ENCODE measurements at regions not wholly inside any gene's neighbourhood (a gene's known extent, or its start where the extent isn't known, plus 50 kb on each side); places are given as distances from the start of the nearest gene placed in this dataset.
"Not testable (repeated sequence)": the region's sequence is repeated elsewhere in the genome, so short reads cannot be mapped to it uniquely, and the experiment has no call there.

- DNase-seq (no peak), ATAC-seq (ENCODE audit: insufficient read depth, low read depth) (no peak)
- Histone ChIP-seq H3K27ac (ENCODE audit: low read length) (no peak overlapping the region), H3K27me3 (ENCODE audit: insufficient read depth, low read length, poor library complexity) (no peaks in the 10 kb centered on the region), H3K9me3 (ENCODE audit: insufficient read depth, low read length, severe bottlenecking) (no peaks in the 10 kb centered on the region), H3K36me3 (ENCODE audit: insufficient read depth, low read length) (no peaks in the 10 kb centered on the region), H4K20me1 (ENCODE audit: insufficient read depth, low read length) (no peaks in the 10 kb centered on the region), H3K4me2 (ENCODE audit: insufficient read depth, low read length) (no peak overlapping the region), H3K4me3 (ENCODE audit: low read depth in 1 of 2, low read length in 2 of 2) (no peak overlapping the region), H3K79me2 (ENCODE audit: insufficient read depth, low read length) (no peaks in the 10 kb centered on the region), H2AFZ (ENCODE audit: low read depth, low read length) (no peak overlapping the region), H3K4me1 (ENCODE audit: insufficient read depth, low read length) (no peaks in the 10 kb centered on the region), H3K9ac (ENCODE audit: low read depth, low read length) (no peak overlapping the region)
- TF ChIP-seq EZH2 (IDR thresholded peaks at IDR 0.05; ENCODE audit: borderline replicate concordance, low read depth, low read length, severe bottlenecking), result no peak
- no peak for TF ChIP-seq CTCF (IDR thresholded peaks at IDR 0.05; ENCODE audit: borderline replicate concordance, extremely low read depth, low read length, poor library complexity, severe bottlenecking)
Observed at GRCh38 chr12:84464616-84465015, 448.0 kb downstream of the SLC6A15 start.

GRCh38 chr12:84463741-84464495 lies 448.7 kb downstream of the SLC6A15 start:
- DNase-seq (no peak), ATAC-seq (ENCODE audit: insufficient read depth, low read depth) (no peak)
- TF ChIP-seq CTCF (IDR thresholded peaks at IDR 0.05; ENCODE audit: borderline replicate concordance, extremely low read depth, low read length, poor library complexity, severe bottlenecking) (no peak), EZH2 (IDR thresholded peaks at IDR 0.05; ENCODE audit: borderline replicate concordance, low read depth, low read length, severe bottlenecking) (no peak)
- H3K4me3 ChIP-seq (ENCODE audit: low read depth in 1 of 2, low read length in 2 of 2), result no peak overlapping the region
- H3K79me2 ChIP-seq (ENCODE audit: insufficient read depth, low read length), result no peaks in the 10 kb centered on the region
- H3K4me1 ChIP-seq (ENCODE audit: insufficient read depth, low read length), result no peaks in the 10 kb centered on the region
- no peak overlapping the region for H3K27ac ChIP-seq (ENCODE audit: low read length)
- H3K4me2 ChIP-seq (ENCODE audit: insufficient read depth, low read length), result no peak overlapping the region
- H4K20me1 ChIP-seq (ENCODE audit: insufficient read depth, low read length), result no peaks in the 10 kb centered on the region
- H3K9ac ChIP-seq (ENCODE audit: low read depth, low read length), result no peak overlapping the region
- H3K36me3 ChIP-seq (ENCODE audit: insufficient read depth, low read length), result no peaks in the 10 kb centered on the region
- no peak overlapping the region for H2AFZ ChIP-seq (ENCODE audit: low read depth, low read length)
- H3K9me3 ChIP-seq (ENCODE audit: insufficient read depth, low read length, severe bottlenecking), result no peaks in the 10 kb centered on the region
- no peaks in the 10 kb centered on the region for H3K27me3 ChIP-seq (ENCODE audit: insufficient read depth, low read length, poor library complexity)

DNA sequence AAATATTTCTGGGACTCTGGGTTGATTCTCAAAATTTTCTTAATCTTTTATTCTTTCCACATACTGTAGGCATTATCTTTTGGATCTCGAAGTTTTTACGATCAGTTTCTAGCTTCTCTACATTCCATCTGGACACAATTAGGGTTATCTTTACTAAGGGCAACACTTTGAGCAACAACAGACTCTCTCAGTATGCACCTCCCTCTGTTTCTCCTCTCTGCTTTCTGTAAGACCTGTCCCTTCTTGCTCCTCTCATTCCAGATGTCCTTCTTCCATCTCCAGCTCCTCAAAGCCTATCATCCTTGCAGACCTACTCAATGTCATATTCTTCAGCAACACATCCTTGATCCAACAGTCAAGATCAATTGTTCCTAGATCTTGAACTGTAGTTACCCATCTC lies 457.0 kb downstream of the SLC6A15 start:
- H3K4me3 ChIP-seq (ENCODE audit: low read depth in 1 of 2, low read length in 2 of 2), result no peak overlapping the region
- no peak overlapping the region for H3K4me2 ChIP-seq (ENCODE audit: insufficient read depth, low read length)
- no peak for DNase-seq
- no peaks in the 10 kb centered on the region for H4K20me1 ChIP-seq (ENCODE audit: insufficient read depth, low read length)
- H3K79me2 ChIP-seq (ENCODE audit: insufficient read depth, low read length), result no peaks in the 10 kb centered on the region
- H3K36me3 ChIP-seq (ENCODE audit: insufficient read depth, low read length), result no peaks in the 10 kb centered on the region
- H3K9me3 ChIP-seq (ENCODE audit: insufficient read depth, low read length, severe bottlenecking), result no peaks in the 10 kb centered on the region
- H2AFZ ChIP-seq (ENCODE audit: low read depth, low read length), result no peak overlapping the region
- no peak overlapping the region for H3K27ac ChIP-seq (ENCODE audit: low read length)
- no peaks in the 10 kb centered on the region for H3K4me1 ChIP-seq (ENCODE audit: insufficient read depth, low read length)
- H3K27me3 ChIP-seq (ENCODE audit: insufficient read depth, low read length, poor library complexity), result no peaks in the 10 kb centered on the region
- no peak overlapping the region for H3K9ac ChIP-seq (ENCODE audit: low read depth, low read length)
- TF ChIP-seq CTCF (IDR thresholded peaks at IDR 0.05; ENCODE audit: borderline replicate concordance, extremely low read depth, low read length, poor library complexity, severe bottlenecking) (no peak), EZH2 (IDR thresholded peaks at IDR 0.05; ENCODE audit: borderline replicate concordance, low read depth, low read length, severe bottlenecking) (no peak)
- no peak for ATAC-seq (ENCODE audit: insufficient read depth, low read depth)

GRCh38 chr12:84446478-84446877 lies 466.1 kb downstream of the SLC6A15 start:
- H3K9me3 ChIP-seq (ENCODE audit: insufficient read depth, low read length, severe bottlenecking); H3K4me3 ChIP-seq (ENCODE audit: low read depth in 1 of 2, low read length in 2 of 2); DNase-seq; H3K4me2 ChIP-seq (ENCODE audit: insufficient read depth, low read length); H3K27me3 ChIP-seq (ENCODE audit: insufficient read depth, low read length, poor library complexity); H3K9ac ChIP-seq (ENCODE audit: low read depth, low read length); H2AFZ ChIP-seq (ENCODE audit: low read depth, low read length); H3K27ac ChIP-seq (ENCODE audit: low read length); H3K36me3 ChIP-seq (ENCODE audit: insufficient read depth, low read length); H3K4me1 ChIP-seq (ENCODE audit: insufficient read depth, low read length); ATAC-seq (ENCODE audit: insufficient read depth, low read depth); H3K79me2 ChIP-seq (ENCODE audit: insufficient read depth, low read length); H4K20me1 ChIP-seq (ENCODE audit: insufficient read depth, low read length): not testable (repeated sequence)

Data from DND-41 (cell line).